ENCODE measurements at regions not wholly inside any gene's neighbourhood (a gene's known extent, or its start where the extent isn't known, plus 50 kb on each side); places are given as distances from the start of the nearest gene placed in this dataset.

GRCh38 chr4:43343298-43343697, 450.8 kb downstream of the GRXCR1 start:
- Histone ChIP-seq H3K4me1 (no peaks in the 10 kb centered on the region), H3K9me3 (no peaks in the 10 kb centered on the region), H3K27me3 (replicated peaks; ENCODE audit: control insufficient read depth, insufficient read depth, low read length) (no peaks in the 10 kb centered on the region), H3K4me3 (ENCODE audit: low read depth, low read length) (no peak overlapping the region), H3K36me3 (ENCODE audit: control insufficient read depth, insufficient read depth, low read length) (no peaks in the 10 kb centered on the region)
- Mint-ChIP-seq H3K36me3 (ENCODE audit: insufficient read depth, unreplicated experiment) (no peaks in the 10 kb centered on the region), H3K9me3 (ENCODE audit: unreplicated experiment) (no peaks in the 10 kb centered on the region), H3K27me3 (ENCODE audit: insufficient read depth, unreplicated experiment) (peaks cover 8% of the 10 kb centered on the region), H3K4me1 (ENCODE audit: low read depth, unreplicated experiment) (no peaks in the 10 kb centered on the region), H3K4me3 (ENCODE audit: unreplicated experiment) (no peak overlapping the region), H3K27ac (ENCODE audit: unreplicated experiment) (no peak overlapping the region)
- ChIA-PET CTCF (no interaction called here), POLR2A (no interaction called here)
- intact Hi-C loops (cut with micrococcal nuclease; ENCODE audit: unreplicated experiment): no loop called here
- BruUV-seq (replicated peaks): no TSS peak
- no peak for DNase-seq
- TF ChIP-seq, protein P1, sequence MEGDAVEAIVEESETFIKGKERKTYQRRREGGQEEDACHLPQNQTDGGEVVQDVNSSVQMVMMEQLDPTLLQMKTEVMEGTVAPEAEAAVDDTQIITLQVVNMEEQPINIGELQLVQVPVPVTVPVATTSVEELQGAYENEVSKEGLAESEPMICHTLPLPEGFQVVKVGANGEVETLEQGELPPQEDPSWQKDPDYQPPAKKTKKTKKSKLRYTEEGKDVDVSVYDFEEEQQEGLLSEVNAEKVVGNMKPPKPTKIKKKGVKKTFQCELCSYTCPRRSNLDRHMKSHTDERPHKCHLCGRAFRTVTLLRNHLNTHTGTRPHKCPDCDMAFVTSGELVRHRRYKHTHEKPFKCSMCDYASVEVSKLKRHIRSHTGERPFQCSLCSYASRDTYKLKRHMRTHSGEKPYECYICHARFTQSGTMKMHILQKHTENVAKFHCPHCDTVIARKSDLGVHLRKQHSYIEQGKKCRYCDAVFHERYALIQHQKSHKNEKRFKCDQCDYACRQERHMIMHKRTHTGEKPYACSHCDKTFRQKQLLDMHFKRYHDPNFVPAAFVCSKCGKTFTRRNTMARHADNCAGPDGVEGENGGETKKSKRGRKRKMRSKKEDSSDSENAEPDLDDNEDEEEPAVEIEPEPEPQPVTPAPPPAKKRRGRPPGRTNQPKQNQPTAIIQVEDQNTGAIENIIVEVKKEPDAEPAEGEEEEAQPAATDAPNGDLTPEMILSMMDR (IDR thresholded peaks at IDR 0.05; ENCODE audit: insufficient read depth in 1 of 2, low read depth in 1 of 2, low read length in 1 of 2, severe bottlenecking in 1 of 2, unreplicated experiment in 1 of 2): no peak

DNA sequence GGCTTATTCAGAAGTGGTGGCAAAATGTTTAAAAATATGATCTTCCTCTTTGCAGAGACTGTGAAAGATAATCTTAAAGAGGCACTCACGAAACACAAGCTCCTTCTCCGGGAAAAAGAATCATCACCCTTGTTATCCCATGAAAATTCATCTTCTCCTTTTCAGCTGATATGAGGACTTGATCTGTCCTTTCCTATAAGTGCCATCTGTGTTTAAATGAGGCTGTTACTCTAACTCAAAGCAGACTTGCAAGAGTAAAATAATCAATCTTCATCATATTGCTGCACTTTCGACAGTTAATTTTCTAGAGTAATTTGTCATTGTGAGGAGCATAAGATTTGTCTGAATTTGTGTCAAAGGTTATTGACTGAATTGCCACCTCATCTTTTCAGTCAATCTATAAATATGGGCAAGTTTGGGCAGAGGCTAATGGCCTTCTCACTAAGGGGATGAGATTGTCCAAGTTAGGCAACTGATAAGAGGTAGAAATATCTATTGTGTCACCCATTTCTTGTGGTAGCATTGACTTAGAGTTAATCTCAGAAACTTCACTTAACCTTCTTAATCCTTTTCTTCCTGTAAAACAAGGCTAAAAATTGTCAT, 452.9 kb downstream of the GRXCR1 start:
- ChIA-PET POLR2A (no interaction called here), CTCF (no interaction called here)
- H3K27me3 Mint-ChIP-seq (ENCODE audit: insufficient read depth, unreplicated experiment): peaks cover 8% of the 10 kb centered on the region
- Histone ChIP-seq H3K9me3 (no peaks in the 10 kb centered on the region), H3K27me3 (replicated peaks; ENCODE audit: control insufficient read depth, insufficient read depth, low read length) (no peaks in the 10 kb centered on the region), H3K36me3 (ENCODE audit: control insufficient read depth, insufficient read depth, low read length) (no peaks in the 10 kb centered on the region), H3K4me1 (no peaks in the 10 kb centered on the region), H3K4me3 (ENCODE audit: low read depth, low read length) (no peak overlapping the region)
- DNase-seq: no peak
- no peaks in the 10 kb centered on the region for H3K9me3 Mint-ChIP-seq (ENCODE audit: unreplicated experiment)
- no peak overlapping the region for H3K4me3 Mint-ChIP-seq (ENCODE audit: unreplicated experiment)
- H3K4me1 Mint-ChIP-seq (ENCODE audit: low read depth, unreplicated experiment): no peaks in the 10 kb centered on the region
- H3K36me3 Mint-ChIP-seq (ENCODE audit: insufficient read depth, unreplicated experiment): peaks cover 4% of the 10 kb centered on the region
- BruUV-seq (replicated peaks): no TSS peak
- no peak overlapping the region for H3K27ac Mint-ChIP-seq (ENCODE audit: unreplicated experiment)
- intact Hi-C loops (cut with micrococcal nuclease; ENCODE audit: unreplicated experiment): no loop called here
- TF ChIP-seq, protein P1 (IDR thresholded peaks at IDR 0.05; ENCODE audit: insufficient read depth in 1 of 2, low read depth in 1 of 2, low read length in 1 of 2, severe bottlenecking in 1 of 2, unreplicated experiment in 1 of 2): no peak

GRCh38 chr4:43348591-43348990, 456.1 kb downstream of the GRXCR1 start:
- TF ChIP-seq, protein P1 (IDR thresholded peaks at IDR 0.05; ENCODE audit: insufficient read depth in 1 of 2, low read depth in 1 of 2, low read length in 1 of 2, severe bottlenecking in 1 of 2, unreplicated experiment in 1 of 2): no peak
- Mint-ChIP-seq H3K27ac (ENCODE audit: unreplicated experiment) (no peak overlapping the region), H3K27me3 (ENCODE audit: insufficient read depth, unreplicated experiment) (peaks cover 5% of the 10 kb centered on the region), H3K36me3 (ENCODE audit: insufficient read depth, unreplicated experiment) (peaks cover 4% of the 10 kb centered on the region), H3K4me3 (ENCODE audit: unreplicated experiment) (no peak overlapping the region), H3K4me1 (ENCODE audit: low read depth, unreplicated experiment) (peaks cover 15% of the 10 kb centered on the region), H3K9me3 (ENCODE audit: unreplicated experiment) (no peaks in the 10 kb centered on the region)
- Histone ChIP-seq H3K27me3 (replicated peaks; ENCODE audit: control insufficient read depth, insufficient read depth, low read length) (no peaks in the 10 kb centered on the region), H3K9me3 (no peaks in the 10 kb centered on the region), H3K4me3 (ENCODE audit: low read depth, low read length) (no peak overlapping the region), H3K36me3 (ENCODE audit: control insufficient read depth, insufficient read depth, low read length) (no peaks in the 10 kb centered on the region), H3K4me1 (no peaks in the 10 kb centered on the region)
- ChIA-PET CTCF (no interaction called here), POLR2A (no interaction called here)
- intact Hi-C loops (cut with micrococcal nuclease; ENCODE audit: unreplicated experiment): no loop called here
- BruUV-seq (replicated peaks): no TSS peak
- DNase-seq: no peak

Measured in Caco-2 (cell line).